HG03378 (cell line): ENCODE measurements at regions not wholly inside any gene's neighbourhood (a gene's known extent, or its start where the extent isn't known, plus 50 kb on each side); places are given as distances from the start of the nearest gene placed in this dataset.
"Not testable (repeated sequence)": the region's sequence is repeated elsewhere in the genome, so short reads cannot be mapped to it uniquely, and the experiment has no call there.

ENCODE experiments used
- ATAC-seq: cut with Tn5 transposase; IDR thresholded peaks from one replicate; pipeline ENCODE4 v1.9.1; 2021; ENCODE audit warnings: mild to moderate bottlenecking, moderate library complexity; ENCODE audit not compliant: unreplicated experiment

DNA sequence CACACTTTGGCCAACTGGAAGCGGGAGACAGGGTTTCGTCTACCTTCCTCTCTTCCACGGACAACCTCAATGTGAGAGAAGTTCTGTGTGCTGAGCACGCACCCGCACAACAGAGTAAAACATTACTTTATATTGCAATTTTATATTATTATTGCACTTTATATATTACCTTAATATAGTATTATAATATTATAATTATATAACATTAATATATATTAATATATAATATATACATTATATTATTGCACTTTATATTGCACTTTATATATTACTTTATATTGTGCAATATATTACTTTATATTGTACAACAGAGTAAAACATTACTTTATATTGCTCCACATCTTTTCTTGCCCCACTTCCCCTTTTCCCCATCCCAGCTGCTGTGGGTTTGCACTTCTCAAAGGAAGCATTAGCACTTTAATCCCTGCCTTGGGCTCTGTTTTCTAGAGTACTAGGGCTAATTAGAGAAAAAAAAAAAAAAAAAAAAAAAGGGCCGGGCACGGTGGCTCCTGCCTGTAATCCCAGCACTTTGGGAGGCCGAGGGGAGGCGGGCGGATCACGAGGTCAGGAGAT lies 76.4 kb upstream of the SLC4A7 start:
- ATAC-seq, result no peak

DNA sequence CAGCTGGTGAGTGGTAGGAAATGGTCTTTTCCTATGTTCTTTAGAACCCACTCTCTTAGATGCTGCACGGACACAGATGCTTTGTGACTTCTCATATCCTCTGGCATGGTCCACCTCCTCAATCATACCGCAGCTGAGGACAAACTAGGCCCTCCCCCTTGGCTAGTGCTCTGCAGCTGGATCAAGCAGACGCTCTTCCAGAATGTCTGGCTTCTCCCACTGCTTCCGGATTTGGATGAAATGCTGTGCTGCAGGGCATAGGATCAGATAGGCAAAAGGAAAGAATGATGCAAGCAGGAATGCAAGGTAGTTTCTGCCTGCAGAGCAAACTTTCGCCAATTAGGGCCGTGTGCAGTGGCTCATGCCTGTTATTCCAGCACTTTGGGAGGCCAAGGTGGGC lies 75.7 kb upstream of the SLC4A7 start:
- ATAC-seq, result no peak

DNA sequence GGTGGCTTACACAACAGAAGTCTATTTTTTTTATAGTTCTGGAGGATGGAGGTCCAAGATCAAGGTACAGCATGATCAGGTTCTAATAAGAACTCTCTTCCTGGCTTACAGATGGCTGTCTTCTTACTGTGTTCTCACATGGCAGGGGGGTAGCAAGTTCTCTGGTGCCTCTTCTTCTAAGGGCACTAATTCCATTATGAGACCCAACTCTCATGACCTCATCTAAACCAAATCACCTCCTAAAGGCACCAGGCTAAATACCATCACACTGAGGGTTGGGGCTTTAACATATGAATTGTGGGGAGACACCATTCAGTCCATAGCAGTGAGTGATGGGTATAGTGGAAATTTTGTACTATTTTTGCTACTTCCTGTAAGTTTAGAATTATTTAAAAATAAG lies 75.2 kb upstream of the SLC4A7 start:
- no peak for ATAC-seq

DNA sequence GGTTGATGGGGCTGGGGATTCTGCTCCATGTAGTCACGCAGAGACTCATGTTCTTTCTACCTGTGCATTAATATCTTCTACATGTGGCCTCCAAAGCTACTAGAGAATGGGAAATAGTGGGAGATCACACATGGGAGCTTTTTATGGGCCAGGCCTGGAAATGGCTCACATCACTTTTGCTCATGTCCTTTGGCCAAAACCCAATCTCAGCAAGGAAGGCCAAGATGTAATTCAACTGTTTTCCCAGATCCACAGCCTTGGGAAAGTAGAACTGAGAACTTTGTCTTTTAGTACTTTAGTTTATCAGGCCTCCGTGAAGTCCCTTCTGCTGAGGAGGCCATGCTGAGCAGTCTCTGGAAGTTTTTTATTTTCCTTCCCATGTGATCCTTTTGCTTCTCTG lies 73.2 kb upstream of the SLC4A7 start:
- no peak for ATAC-seq

DNA sequence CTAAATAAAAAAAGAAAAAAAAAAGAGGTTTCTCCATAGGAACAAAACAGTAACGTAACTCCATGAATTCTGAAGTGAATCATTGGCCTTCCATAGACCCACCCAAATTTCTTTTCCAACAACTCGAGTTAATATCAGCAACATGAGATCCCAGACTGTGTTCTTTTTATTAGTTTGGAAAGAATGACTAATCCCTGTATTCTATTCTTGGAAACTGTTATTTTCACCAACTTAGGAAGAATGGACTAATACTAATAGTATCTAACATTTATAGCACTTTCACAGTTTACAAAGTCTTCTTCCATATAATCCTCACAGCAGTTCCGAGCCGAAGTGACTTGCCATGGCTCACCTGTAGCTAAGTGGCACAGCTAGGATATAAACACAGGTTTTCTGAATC lies 72.7 kb upstream of the SLC4A7 start:
- no peak for ATAC-seq

DNA sequence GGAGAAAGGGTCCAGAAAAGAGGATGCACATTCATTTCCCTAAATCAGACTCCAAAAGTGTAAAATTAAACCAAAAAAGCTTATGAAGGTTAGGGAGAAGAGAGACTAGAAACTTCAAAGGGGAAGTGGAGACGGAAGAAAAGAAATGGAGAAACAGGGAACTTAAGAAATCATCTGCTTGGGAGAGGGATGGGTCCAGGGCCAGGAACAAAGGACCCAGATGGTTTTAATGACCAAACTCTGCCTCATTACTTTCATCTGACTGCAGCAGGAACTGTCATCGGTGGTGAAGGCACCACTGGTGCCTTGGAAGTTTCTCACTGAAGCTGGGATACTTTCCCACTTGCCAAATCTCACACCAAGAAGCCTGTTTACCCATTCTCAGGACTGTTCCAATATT lies 70.5 kb upstream of the SLC4A7 start:
- ATAC-seq, result no peak

DNA sequence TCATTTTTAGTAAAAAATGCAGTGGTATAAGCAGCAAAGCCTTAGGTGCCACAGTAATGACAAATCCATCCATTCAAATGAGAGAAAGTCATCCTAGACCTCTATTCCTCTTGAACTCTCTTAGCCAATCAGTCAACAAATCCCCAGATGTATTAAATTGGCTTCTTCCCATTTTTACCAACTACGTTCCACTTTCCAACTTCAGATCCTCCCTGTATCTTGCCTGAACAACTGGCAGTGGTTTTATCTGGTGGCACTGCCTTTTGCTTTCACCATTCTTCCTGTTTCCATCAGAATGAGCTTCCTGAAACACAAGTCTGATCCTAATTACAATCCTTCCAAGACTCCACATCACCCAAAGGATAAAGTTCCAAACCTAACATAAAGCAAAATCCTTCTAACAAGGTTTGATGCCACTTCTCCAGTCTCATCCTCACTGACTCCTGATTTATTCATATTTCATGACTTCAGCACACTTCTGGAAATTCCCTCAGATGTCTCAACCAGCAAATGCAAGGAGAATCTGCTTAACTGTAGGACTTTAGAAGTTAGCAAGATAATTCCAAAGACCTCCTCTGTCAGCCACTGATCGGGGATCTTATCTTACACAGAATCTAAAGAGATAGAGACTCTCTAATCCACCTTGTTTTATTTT lies 69.8 kb upstream of the SLC4A7 start:
- ATAC-seq, result no peak

DNA sequence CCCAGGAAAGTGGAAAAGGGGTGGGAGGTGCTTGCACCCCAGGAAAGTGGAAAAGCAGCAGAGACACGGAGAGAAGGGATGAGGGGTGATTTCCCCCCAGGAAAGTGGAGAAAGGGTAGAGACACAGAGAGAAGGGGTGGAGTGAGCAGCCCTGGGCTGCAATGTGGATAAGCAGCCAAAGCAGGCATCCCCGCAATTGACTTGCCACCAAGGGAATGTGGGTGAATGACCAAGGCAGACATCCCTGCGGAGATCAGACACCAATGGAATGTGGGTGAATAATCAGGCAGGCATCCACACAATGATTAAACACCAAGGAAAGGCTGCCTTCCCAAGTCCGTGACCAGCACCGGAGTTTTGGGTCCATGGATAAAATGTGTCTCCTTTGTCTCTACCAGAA lies 68.5 kb upstream of the SLC4A7 start:
- ATAC-seq, result not testable (repeated sequence)

DNA sequence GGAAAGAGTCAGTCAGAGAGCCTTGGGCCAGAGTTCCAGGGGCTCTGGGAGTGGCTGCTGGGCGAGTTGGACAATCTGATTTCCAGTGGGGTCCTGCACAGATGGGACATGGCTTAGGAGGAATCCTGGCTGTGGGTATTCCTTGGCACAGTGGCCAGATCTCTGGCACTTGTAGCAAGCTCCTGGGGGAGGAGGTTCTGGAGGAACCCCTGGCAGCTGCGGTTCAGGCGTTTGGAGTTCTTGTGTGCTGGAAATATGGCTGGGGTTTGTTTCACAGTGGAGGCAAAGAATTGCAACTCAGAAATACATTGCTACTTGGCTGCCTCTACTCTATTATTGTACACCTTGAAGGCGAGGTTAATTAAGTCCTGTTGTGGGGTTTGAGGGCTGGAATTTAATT lies 67.2 kb upstream of the SLC4A7 start:
- ATAC-seq, result not testable (repeated sequence)

DNA sequence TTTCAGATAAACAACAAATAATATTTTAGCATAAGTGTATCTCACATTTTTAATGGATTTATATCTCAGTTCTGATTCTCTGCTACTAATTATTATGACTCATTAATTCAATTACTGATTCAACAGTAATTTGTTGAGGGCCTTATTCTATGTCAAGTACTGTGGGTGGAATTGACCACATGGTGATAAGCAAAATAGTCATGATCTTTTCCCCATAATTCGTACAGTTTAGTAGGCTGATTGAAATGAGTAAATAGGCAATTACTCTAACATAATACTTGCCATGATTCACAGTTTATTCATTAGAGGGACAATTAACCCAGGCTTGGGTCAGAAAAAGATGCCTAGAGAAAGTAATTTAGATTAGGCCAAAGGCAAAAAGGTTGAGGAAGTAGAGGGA lies 60.9 kb upstream of the SLC4A7 start:
- no peak for ATAC-seq

DNA sequence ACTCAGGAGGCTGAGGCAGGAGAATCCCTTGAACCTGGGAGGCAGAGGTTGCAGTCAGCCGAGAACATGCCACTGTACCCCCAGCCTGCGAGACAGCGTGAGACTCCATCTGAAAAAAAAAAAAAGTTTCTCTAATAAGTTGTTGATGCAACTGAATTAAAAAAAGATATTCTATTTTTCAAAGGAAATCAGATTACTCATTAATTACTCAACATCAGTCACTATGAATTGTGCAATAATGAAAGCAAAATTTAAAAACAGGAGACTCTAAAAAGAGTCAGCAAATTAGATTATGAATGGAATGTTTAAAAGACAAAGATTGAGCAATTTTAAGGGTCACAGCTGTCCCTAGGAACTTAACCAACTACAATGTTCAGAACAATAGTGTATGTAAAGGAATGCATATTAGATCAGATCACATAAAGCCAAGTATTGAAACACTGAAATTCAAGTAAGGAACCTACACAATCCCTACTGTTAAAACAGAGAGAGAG lies 60.2 kb upstream of the SLC4A7 start:
- no peak for ATAC-seq

DNA sequence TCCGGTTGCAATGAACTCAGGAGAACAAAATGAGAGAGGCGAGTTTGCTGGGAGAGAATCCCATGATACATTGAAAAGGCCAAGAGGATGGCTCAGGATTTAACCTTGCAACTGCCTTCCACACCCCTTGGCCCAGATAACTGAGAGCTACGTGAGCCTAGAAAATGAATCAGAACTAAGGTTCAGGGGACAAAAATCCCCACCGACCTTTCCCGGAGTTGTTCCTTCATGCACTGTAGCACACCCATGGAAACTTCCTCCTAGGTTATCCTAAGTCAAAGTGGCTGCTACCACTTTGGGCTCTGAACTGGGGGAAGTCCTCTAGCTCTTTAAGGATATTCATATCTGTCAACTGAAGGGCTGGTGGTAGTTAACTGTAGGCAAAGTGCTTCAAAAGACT lies 58.3 kb upstream of the SLC4A7 start:
- no peak for ATAC-seq

DNA sequence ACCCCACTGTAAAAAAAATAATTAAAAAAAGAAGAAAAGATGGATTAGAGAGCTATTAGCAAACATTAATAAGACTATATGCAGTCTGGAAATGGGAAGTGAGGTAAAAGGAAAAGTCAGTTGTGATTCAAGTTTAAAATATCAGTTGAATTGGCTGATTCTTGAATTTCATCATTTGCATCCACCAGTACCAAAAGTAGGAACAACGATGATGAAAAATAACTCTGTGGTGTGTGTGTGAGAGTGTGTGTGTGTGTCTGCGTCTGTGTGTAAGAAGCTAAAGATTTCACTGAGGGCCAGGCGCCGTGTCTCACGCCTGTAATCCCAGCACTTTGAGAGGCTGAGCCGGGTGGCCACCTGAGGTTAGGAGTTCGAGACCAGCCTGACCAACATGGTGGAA lies 56.0 kb upstream of the SLC4A7 start:
- no peak for ATAC-seq

DNA sequence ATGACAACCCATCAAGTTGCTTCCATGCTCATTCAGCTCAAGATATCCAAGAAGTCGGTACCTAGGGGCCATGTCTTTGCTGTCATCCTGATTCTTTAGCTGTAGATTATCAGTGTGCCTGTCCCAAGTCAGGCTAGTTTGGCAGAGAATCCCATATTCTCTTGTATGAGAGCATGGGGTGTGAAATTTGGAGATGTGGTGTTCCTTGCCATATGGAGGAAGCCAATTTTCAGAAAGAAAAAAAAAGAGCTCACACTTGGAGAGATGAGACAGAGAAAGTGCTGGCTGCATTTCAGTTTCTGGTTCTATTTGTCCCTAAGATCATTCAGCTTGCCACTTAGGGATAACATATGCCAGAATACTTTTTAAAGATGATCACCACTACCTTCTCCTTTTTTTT lies 52.3 kb upstream of the SLC4A7 start:
- no peak for ATAC-seq

DNA sequence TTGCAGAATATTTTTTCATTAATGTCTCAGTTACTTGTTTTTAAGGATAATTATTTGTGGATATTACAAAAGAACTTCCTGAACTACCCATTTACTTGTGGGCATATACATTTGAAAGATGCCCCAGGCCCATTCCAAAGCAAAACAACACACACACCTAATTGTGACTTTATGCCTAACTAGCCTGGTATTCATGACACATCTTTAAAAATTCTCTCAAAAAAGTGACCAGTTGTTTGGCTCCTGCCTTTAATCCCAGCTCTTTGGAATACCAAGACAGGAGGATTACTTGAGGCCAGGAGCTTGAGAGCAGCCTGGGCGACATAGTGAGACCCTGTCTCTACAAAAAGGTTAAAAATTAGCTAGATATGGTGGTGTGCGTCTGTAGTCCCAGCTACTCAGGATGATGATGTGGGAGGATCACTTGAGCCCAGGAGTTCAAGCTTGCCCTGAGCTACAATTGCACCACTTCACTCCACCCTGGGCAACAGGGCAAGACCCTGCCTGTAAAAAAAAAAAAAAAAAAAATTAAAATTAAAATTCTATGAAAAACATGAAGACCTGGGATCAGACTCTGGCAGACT lies 51.7 kb upstream of the SLC4A7 start:
- no peak for ATAC-seq

DNA sequence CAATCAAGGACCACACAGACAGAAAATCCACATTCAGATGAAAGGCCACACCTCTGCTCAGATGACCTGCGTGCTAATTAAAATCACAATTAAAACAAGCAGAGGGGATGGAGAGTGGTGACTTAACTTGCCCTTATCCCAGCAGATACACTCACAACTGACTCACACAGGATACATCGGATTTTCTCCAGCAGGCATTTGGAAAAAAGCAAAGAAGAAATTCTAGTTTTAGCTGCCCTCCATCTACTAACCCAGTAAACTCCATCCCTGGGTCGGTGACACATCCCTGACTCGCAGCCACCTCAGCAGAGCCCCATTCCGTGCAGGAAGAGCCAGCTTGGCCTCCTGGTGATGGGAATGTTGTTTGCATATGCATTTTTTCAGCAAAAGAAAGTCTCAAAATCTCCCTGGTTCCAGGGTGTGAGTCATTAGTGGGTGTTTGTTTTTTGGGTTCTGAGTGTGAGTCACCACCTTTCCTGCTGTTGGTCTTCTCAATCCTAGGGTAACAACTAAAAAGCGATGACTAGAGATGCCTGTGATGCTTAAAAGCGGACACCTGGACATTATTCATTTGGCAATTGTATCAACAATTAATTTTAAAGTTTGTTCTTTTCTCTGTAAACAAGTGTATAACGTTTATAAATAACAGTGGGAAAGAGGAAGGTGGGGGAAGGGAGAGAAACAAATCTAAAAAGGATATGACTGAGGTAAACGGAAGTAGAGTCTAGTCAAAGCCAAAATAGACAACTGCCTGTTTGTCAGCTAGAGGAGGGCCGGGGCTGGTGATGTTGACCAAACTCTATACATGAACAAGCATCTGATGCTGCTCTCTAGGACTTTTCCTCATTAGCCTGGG lies 49.8 kb upstream of the SLC4A7 start:
- no peak for ATAC-seq
